GM21528 (cell line): ENCODE measurements at regions not wholly inside any gene's neighbourhood (a gene's known extent, or its start where the extent isn't known, plus 50 kb on each side); places are given as distances from the start of the nearest gene placed in this dataset.
"Not testable (repeated sequence)": the region's sequence is repeated elsewhere in the genome, so short reads cannot be mapped to it uniquely, and the experiment has no call there.

ENCODE experiments used
- ATAC-seq: cut with Tn5 transposase; IDR thresholded peaks from one replicate; pipeline ENCODE4 v1.9.1; 2021; ENCODE audit warnings: mild to moderate bottlenecking, moderate library complexity; ENCODE audit not compliant: unreplicated experiment, low FRiP score

DNA sequence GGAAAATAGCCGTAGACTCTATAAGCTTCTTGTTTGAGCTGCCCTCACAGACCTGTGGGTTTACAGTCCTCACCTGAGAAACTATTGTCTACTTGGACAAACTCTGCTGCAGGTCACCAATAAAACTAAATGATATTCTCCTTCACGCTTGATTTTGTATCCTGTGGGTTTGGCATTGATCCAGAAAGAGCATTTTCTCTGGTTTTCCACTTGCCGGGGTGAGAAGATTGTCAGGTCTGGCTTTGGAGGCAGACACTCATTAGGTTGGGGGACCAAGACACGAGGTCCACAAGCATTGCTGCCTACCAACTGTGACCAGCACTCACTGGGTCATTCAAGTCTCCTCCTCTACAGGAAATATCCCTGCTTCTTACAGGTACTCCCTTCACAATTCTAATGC is 68.5 kb downstream of the CDC14C start:
- ATAC-seq, result no peak

DNA sequence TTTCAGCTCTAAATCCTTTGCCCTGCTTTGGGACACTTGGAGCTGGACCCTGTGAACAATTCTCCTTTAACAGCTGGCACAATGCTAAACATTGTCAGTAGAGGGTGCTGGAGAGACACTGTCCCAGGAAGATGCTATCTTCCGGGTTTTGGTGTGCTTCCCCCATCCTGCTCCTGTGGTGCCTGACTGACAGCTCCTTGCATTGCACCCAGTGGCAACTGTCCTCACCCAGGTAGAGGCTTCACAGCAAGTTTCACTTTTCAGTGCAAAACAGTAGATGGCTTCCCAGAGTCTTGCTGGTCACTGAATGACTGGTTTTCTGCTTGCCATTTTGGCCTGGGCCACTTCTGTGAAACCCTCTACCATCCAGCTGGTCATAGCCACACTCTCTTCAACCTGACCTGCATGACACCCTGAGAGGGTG is 77.3 kb downstream of the CDC14C start:
- peak; percentile 94 for ATAC-seq

DNA sequence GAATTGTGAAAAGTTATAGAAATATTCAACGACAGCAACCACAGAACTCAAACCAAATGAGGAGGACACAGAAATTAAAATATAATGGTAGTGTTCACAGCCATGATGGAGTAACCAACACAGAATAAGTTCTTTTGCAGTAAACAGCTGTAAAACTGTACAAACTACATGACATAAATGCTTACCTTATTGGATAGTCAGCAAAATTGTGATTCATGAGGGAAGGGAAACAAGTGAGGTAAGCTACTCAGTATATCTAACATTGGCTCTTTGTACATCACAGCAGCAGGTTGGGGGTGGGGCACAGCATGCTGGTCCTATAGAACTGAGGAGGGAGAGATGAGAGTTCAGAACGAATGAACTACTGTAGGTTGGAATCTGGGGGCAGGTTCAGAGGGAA is 86.4 kb downstream of the CDC14C start:
- no peak for ATAC-seq

DNA sequence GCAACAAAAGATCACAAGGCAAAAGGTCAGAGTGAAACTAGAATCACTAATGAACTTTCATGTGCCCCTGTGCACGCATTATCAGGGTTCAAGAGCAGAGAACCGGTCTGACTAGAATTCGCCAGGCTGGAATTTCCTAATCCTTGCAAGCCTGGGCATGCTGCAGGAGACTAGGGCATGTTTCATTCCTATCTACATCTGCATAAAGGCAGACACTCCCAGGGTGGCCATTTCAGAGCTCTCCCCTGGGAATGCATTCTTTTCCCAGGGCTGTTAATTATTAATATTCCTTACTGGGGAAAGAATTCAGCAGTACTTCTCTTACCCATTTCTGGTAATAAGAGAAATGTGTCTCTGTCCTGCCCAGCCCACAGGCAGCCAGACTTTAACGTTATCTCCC is 90.5 kb downstream of the CDC14C start:
- ATAC-seq, result no peak

DNA sequence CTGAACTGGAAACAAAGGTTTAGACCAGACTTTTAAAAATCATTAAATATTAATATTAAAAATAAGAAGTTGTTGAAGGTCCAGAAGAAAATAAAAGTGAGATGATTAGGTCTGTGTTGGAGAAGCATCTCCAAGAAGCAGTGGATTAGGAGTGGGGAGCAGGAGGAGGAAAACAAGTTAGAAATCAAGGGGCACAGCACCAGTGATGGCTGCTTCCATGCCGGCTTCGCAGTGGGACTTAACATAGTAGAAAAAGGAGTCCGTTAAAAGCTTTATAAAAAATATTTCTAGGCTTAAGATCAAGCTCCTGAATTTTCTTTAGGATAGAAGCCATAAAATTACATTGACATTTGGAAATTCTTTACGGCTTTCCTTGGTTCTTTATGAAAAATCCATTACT is 95.8 kb downstream of the CDC14C start:
- ATAC-seq, result no peak

DNA sequence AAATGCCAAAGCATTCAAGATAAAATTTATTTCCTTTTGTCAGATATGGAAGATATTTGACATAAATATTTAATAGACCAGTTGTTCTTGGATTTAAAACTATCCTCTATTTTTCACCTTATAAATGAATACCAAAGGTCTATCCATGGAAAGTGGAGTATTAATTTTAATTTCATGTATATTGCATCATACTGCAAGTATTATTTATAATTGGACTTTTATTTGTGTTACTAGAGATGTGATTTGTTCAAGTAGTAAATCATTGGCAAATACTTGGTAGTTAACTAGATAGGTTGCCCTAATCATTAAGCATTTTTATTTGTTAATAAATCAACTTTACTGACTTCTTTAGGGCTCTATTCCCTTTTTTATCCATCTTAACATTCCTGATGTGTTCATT is 98.1 kb downstream of the CDC14C start:
- ATAC-seq, result no peak

DNA sequence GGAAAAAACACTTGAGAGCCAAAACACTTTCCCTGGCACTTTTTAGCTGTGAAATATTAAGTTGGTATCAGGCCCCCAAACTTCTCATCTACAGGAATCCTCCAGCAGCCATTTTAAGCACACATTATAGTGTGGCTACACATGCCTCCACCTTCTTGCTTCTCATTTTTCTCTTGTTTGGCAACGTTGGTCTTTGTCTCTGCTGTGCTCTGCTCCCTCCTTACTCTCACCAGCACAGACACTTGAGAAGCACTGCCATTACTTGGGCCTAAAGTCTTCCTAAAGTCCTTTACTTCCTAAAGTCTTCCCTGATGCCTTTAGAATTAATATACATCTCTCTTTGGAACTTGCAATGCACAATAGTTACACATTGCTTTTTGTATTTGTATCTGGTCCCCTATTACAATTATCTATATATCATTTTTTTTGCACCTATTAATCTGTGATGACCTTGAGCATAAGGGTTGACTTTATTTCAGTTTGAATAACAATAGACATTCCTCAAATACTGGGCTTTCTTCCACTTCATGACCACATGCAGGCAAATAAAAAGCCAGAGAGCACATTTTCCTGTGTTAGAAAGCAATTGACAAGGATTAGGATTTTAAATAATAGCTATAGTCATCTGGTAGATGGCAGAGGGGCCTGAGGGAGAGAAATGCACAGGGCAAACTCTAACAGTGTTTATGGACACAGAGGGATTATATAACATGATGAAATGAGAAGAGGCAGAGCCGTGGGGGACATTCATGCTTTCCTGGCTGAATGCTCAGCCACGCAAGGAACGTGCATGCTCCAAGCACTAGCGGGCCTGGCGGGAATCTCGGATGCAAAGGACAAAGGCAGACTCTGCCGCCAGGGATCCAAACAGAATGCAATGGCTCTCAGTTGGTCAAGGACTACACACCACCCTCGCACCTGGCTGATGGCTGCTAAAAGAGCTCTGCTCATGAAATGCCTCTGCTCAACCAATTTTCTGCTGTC is 99.3 kb downstream of the CDC14C start:
- no peak for ATAC-seq

DNA sequence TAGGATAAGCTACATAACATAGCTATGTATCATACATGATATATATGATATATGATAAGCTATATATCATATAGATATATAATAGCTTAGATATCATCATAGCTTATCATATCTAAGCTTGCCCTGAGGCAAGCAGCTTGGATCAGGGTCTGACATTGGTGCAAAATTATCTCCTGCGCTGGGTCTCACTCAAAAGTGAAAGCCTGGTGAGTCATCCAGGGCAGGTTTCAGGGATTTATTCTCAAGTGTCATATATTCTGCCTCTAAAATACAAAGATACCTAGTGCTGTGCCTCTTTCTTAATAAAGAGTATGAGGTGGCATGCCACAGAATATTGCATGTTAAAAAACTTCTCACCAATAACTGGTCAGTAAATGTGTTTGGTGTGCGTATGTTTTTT is 105.9 kb downstream of the CDC14C start:
- ATAC-seq, result no peak

DNA sequence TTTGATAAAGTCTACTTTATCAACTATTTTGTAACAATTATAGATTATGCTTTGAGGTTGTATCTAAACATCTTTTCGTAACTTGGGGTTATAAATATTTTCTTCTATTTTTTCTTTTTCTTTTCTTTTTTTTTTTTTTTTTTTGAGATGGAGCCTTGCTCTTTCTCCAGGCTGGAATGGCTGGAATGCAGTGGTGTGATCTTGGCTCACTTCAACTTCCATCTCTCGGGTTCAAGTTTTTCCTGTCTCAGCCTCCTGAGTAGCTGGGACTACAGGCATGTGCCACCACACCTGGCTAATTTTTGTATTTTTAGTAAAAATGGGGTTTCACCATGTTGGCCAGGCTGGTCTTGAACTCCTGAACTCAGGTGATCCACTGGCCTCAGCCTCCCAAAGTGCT is 108.8 kb downstream of the CDC14C start:
- ATAC-seq, result not testable (repeated sequence)

DNA sequence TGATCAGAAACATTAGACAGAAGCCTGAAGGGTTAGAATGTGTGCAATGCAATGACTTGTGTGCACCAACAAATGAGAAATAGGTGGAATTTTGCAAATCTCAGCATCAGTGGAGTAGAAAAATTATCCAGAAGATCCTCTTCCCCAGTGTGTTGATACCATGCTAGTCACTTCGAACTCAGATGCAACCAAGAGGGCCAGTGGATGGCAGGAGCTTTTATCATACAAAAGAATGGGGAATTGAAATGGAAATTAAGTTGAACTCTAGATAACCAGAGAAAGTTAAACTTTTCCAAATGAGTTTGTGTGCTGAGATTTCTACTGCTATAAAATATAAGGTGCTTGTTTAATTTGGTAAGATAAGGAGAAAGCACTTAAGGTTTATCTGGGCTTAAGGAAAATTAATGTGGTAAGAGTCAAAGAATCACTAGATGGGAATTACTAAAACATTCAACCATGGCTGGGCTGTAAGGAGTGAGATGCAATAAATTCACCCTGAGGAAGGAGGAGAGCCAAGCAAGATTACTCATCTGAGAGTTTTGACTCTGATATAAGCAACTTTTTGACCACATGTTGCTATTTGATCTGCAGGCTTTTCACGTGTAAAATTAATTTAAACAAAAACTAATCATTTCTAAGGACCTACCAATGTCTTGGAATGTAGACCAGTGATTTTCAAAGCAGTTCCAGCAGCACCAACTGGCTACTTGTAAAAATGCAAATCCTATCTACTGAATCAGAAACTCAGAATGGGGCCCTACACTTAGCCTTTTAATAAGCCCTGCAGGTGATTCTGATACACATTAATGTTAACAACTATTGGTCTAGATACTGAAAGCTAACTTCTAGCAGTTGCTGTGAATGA is 113.2 kb downstream of the CDC14C start:
- ATAC-seq, result no peak

DNA sequence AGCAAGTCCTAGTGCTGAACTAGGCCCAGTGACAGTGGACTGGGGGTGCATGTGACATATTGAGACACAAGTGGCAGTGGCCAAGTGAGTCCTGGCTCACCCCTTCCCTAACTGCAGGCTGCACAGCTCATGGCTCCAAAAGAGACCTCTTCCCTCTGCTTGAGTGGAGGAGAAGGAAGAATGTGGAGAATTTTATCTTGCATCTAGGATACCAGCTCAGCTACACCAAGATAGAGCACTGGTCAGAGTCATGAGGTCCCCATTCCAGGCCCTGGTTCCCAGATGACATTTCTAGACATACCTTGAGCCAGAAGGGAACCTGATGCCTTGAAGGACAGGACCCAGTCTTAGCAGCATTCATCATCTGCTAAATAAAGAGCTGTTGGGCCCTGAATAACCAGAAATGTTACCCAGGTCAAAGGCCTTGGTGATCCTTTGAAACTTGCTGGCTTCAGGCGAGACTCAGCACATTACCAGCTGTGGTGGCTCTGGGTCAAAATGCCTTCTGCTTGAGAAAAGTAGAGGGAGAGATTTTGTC is 114.5 kb downstream of the CDC14C start:
- ATAC-seq, result no peak

DNA sequence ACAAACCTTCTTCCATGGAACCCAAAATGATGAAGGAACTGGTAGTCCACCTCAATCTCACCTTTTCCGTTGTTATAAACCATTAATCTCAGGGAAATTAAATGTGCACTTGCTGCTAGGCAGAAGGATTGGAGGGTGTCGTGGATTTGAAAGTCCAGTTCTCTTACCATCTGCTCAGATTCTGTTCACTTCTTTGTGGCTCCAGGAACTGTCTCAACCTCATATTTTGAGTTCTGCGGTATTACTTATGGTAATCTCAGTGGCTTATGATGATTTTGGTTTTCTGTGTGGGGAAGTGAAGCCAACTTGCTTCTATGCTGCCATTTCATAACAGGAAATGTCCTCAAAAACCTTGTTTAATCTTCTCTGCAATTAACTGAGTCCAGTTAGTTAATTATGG is 136.4 kb downstream of the CDC14C start:
- ATAC-seq, result no peak

DNA sequence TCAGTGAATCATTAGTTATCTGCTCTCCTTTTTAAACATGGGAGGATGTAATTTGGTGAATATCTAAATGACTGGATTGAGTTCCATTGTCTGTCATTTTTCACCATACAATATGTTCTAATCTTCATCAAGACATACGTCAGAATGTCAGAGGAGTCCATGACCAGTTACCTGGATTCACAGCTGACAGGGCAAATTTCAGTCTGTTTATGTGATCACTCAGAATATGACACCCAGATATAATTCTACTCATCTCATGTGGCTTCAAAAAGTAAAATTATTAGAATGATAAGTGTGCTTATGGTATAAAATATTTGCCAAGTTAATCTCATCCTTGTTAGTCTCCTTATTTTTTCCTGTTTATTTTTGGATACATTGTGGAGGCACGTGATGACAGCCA is 150.2 kb downstream of the CDC14C start:
- ATAC-seq, result no peak

DNA sequence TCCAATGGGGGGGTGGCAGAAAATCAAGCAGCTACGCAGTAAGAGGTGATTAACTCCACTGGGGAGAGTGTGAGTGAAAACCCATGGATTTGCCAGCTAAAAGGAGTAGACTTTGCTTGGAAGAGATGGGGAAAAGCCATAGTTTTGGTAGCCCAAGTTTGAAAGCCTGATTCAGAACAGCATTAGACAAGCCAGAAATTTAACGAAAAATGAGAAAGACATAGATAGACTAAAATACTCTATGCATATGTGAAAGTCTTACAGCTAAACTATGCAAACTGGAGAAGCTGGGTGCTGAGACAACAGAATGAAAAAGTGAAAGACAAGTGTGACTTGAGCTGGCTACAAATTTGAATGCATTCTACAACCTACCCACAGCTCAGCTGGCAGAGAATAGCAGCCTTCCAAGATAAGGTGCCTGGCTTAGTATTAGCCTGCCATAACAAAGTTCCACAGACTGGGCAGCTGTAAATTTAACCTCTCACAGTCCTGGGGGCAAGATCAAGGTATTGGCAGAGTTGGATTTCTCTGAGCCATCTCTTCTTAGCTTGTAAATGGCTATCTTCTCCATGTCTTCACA is 156.6 kb downstream of the CDC14C start:
- ATAC-seq, result no peak

DNA sequence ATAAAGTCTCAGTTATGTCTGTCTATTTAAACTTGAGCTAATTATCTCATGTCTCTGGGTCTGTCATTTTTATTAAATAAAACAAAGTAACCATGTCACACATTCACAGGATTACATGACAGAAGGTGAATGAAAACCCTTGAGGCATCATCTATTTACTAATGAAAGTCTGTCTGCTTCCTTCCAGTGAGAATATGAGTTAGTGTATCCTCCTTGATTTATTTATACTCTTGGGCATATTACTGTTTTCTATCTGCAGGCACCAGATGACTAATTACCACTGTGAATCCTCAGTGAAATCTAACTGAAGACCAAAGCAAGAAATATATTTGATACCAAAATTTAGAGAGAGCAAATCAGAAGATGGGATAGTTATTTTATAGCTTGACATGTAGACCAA is 163.7 kb downstream of the CDC14C start:
- no peak for ATAC-seq

DNA sequence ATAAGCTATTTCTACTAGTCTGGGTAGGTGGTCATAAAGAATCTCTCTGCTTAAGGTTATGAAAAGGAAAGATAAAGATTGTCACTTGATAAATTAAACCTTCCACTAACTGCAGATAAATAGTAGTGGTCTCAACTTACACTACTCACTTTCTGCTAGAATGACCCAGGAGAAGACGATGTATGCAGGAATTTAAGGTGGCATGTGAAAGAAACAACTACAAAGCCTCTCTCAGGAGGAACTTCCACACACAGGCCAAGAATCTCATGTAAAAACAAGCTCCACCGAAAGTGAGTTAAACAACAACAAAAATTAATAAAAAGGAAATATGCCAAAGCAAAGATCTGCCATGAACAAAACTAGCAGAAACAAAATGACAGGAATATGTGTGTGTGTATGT is 165.4 kb downstream of the CDC14C start:
- no peak for ATAC-seq

DNA sequence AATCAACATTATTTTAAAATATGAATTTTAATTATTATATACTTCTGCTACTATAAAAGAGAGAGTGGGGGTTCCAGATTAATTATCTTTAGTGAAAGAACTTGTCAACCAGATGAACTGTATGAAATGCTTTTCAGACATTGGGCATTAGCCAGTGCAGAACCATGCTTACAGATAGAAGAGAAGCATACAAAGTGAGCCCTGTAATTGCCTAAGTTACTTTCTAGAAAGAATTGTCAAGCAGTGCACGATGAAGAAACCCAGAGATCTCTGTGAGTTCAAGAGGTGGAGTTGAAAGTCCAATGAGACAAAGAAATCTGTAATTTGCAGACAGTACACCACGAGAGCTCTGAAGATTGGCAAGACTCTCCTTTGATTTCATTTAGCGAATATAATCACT is 166.7 kb downstream of the CDC14C start:
- ATAC-seq, result no peak

DNA sequence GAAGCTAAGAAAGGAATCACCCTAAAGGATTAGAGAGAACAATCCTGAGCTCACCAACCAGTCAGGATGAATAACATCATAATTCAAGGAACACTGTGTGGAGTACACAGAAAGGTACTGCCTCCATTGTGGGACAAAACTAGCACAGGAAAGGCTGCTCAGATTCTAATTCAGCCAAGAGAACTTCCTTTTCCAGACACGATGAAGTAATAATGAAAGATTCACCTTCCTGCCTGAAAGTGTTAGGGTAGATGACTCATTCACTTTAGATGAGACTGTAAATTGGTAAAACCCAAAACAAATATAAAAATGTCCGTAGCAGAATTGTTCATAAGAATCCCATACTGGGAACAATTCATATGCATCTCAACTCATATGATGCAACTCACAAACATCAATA is 167.2 kb downstream of the CDC14C start:
- ATAC-seq, result no peak

DNA sequence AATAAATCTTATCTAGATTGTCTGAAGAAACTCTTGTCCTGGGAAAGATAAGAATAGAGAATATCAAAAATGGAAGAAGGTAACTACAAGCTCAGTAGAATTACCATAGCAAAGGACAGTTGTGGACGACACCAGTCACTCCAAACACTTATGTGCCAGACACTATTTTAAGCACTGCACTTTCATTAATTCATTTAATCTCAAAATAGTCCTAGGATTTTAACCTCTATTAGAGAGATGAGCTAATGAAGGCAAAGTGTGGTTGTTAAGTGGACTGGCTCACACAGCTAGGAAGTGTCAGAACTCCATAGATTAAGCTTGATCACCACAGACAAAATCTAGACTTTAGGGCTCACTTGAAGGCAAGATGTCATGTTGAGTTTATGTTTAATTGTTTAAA is 168.9 kb downstream of the CDC14C start:
- no peak for ATAC-seq

DNA sequence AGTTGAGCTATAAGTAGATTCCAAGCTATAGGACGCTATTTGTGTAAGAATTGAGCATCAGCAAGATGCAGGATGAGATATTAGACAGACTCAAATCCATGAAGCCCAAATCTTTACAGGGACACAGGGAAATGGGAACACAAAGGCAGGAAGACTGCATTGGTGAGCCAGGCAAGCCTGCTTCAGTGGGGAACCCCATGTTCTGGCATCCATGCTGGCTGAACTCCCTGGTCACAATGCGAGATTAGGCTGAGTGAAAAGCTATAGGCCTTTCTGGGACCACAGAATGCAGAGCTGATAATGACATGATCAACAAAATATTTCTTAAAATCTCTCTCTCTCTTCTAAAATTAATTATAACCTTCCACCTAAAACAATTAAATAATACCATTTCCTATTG is 170.5 kb downstream of the CDC14C start:
- ATAC-seq, result no peak
